ENCODE measurements at regions not wholly inside any gene's neighbourhood (a gene's known extent, or its start where the extent isn't known, plus 50 kb on each side); places are given as distances from the start of the nearest gene placed in this dataset.

GRCh38 chr20:60126975-60127374 is 168.8 kb downstream of the CDH26 start:
- no peak for DNase-seq (ENCODE audit: low spot score)

DNA sequence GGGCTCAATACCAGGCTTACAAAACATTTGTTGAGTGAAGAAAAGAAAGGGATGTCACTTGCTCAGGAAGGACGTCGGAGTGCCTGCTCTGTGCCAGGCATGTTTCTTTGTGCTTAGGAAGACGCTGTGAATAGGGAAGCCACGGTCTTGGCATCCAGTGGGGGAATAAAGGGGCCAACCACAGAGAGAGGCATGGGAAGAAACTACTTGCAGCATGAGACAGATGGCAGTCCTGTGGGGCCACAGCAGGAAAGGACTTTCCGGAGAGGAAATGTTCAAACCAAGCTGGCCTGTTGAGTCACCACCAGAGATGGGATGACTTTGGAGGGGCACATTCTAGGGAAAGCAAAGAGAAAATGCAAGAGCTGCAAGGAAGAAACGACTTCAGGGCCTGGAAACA is 173.2 kb downstream of the CDH26 start:
- DNase-seq (ENCODE audit: low spot score), result no peak

DNA sequence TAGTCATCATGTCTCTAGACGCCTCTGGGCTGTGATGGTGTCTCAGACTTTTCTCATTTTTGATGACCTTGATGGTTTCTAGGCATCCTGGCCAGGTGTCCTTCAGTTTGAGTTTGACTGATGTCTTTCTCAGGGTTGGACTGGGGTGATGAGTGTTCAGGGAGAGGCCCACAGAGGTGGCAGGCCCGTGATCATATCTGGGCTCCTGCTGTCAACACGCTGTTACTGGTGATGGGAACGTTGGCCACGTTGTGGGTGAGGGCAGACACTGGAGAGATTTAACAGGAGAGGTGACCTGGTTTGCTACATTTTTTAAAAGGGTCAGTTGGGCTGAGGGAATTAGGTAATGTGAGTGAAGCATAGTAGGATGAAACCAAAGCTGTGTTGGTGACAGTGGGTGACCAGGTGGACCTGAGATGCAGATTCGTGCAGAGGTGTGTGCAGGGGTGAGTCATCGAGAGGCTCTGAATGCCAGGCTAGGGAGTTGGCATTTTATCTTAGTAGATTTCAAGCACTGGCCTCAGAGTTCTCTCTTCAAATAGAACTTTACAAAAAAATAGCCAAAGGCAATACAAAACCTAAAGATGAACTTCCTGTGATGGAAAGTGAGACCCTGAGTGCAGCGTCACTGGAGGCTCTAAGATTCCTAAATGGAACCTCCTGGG is 174.1 kb downstream of the CDH26 start:
- DNase-seq (ENCODE audit: low spot score), result no peak

DNA sequence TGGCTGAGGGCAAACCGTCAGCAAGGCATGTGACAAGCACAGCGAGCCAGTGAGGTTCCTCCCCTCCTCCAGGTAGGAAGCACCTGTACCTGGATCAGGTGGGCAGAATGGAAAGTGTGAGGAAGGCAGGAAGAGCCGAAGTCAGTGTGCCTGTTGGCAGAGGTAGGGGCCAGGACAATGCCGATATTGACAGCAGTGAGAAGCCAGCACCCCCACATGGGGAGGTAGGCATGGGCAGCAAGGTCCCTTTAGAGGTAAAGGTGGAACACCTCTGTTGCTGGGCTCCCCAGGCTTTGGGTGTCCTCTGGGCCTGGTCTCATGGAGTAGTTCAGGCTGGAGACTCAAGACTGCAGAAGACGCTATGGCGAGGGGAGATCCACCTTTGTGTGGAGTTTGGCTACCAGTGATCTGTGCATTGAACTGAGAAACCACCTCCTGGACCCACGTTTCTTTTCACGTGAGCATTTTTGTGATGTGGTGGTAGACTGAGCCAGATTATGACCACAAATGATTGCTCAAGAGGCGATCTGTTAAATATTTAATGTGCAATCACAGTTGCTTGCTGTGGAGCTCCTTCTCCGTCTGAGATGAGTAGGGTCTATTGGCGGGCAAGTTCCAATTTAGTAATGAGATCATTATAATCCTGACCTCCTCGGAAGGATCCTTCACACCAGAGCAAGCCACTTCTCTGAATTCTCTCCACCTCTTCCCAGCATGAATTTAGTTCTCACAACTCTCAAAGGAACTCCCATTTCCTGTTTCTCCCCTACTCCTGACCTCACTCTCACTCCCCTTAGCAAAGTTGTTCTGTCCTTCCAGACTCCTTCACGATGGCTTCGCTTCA is 174.8 kb downstream of the CDH26 start:
- no peak for DNase-seq (ENCODE audit: low spot score)

DNA sequence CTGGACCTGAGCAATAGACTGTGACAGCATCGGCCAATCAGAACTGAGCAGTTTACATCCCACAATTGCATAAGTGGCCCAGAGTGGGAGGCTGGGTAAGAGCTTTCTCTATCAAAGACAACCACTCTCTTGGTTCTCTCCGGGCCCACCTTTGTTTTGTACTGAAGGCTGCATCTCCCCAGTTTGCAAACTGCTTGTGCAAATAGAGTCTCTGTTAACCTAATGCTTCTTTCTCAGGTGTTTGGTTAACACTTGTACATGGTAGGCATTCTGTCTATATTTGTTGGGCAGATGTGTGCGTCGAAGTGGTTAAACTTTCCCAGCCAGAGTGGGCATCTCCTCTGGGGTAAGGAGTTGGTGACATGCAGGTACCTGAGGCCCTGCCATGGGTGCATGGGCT is 177.1 kb downstream of the CDH26 start:
- no peak for DNase-seq (ENCODE audit: low spot score)

GRCh38 chr20:60136645-60137401 is 178.6 kb downstream of the CDH26 start:
- no peak for DNase-seq (ENCODE audit: low spot score)

DNA sequence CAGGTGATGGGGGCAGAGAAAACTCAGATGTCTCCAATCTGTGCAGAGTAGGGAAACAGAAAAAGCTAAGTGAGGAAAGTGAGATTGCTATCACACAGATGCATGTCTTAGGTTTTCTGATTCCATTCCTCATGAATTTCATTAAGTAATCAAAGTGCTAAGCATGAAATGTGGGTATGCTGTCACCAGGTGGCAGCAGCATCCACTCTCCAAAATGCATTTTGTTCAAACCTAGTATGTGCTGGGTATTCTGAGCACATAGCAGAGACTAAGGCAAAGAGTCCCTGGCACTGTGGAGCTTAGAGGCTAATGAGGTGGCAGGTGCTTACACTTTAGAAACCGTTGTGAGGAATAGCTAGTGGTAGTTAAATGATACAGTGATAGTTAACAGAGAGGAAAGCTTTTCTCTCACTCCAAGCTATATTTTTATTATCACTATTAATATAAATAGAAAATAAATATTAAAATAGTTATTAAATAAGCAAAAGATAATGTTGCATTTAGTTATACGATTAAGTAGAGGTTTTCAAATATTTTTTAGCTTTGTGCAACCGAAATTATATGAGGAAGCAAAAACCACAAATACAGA is 179.5 kb downstream of the CDH26 start:
- DNase-seq (ENCODE audit: low spot score), result no peak

DNA sequence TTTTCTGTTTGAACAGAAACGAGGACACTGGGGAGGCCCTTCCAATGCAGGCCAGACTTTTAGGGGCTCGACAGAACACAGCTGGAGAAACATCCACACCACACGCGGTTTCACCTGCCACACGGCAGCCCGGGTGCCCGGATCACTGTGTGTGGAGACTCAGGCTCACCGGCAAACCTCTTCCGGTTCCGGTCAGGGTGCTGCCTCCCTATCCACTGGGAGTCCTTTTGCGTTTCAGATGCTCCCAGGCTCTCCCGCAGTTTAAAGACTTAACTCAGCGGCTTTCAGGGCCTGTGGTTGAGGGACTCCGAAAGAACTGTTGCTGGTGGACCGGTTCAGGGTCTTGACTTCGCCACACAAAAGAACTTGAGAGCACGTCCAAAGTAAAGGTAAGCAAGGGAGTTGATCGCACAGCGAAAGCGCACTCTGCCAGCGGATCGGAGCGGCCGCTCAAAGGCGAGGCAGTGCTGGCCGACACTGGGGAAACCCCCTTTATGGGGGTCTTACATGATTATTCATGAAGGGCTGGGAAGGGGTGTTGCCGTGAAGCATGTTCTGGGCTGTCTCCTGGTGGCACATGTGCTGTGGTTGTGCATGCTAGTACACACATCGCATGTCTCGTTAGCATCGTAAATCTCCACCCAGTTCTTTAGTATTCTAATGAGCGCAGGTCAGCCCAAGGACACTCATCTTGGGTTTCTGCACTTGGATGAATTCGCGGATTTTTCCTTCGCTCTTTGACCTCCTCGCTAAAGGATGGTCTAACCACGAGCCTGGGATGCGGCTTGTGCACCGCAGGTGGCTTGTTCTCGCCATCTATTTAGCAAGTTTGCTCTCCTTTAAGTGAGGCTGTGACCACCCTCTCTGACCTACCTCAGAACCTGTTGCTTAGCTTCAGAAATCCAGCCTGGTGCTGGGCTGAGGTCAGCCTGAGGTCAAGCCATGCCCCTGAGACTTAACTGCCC is 180.3 kb downstream of the CDH26 start:
- no peak for DNase-seq (ENCODE audit: low spot score)

DNA sequence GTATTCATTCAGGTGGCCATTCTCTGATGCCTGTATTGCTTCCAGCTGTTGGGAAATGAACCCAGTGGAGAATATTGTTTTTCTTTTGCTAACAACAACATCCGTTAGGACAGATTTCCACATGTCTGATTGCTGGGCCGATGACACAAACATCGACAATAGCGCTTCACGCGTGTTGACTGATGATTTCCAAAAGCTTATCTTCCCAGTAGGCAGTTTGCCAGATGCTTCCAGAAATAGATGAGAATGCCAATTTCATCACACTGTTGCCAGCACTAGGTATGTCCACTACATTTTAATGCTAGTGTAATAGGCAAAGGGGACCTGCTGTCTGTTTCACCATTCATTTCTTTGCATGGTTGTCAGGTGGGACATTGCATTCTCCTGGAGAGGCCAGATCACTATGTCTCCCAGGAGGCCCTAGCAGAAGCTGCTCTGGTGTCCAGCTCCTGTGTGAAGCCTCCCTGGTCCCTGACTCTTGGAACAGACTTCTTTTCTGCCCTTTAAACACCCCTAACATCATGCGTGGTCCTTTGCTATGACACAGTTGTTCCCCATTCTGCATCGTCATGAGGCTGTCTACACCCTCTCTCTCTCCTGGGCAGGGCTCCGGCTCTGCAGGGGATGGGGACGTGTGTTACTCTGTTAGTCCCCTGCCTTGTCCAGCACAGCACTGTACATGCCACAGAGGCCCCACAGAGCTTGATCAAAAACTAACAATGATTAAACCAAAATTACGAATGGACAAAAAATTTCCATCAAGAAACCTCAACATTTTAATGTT is 181.6 kb downstream of the CDH26 start:
- DNase-seq (ENCODE audit: low spot score), result no peak

GRCh38 chr20:60142587-60142986 is 184.4 kb downstream of the CDH26 start:
- no peak for DNase-seq (ENCODE audit: low spot score)

GRCh38 chr20:60143261-60143842 is 185.1 kb downstream of the CDH26 start:
- DNase-seq (ENCODE audit: low spot score), result no peak

DNA sequence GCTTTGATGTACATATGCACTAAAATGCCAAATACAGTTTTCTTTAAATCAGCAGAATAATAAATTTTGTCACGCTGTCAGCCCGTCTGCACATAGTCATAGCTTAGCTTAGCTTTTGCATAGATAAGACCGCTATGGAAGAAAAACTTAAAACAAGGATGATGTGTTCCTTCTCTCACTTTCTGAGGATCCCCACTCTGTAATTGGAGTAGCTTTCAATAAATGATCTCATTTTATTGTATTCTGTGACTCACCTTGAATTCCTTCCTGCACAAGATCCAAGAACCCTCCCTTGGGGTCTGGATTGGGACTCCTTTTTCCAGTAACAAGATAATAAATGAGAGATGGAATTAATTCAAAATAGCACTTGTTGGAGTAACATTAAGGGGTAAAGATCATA is 186.2 kb downstream of the CDH26 start:
- no peak for DNase-seq (ENCODE audit: low spot score)

GRCh38 chr20:60144974-60145527 is 186.8 kb downstream of the CDH26 start:
- DNase-seq (ENCODE audit: low spot score), result no peak

DNA sequence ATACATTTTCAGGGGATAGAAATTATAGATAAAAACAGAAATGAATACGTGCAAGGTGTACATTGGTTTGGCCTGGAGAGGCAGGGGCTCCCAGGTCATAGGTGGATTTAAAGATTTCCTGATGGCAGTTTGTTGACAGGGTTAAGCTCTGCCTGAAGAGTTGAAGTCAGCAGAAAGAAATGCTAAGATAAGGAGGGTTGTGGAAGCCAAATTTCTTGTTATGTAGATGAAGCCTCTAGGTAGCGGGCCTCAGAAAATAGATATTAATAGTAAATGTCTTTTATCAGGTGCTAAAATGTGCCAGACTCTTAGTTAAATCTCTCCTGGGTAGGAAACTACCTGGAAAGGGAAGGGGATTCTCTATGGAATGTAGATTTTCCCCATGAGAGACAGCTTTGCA is 188.8 kb downstream of the CDH26 start:
- no peak for DNase-seq (ENCODE audit: low spot score)

DNA sequence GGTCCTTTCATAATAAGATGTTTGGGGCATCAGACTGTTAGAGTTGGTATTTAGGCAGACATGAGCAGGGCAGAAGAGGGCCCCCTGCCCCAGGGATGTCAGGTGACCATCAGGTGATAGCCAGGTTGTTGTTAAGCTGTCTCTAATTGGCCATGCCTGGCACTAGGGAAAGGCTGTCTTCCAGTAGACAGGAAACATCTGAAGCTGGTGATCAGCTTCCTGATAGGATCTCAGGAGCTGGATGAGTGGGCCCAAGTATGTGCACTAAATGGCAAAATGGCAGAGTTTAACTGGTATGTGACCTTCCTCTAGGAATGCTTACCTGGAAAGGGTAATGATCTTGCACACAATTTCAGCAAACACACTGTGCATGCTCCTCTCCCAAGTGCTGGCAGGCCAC is 190.7 kb downstream of the CDH26 start:
- DNase-seq (ENCODE audit: low spot score), result no peak

DNA sequence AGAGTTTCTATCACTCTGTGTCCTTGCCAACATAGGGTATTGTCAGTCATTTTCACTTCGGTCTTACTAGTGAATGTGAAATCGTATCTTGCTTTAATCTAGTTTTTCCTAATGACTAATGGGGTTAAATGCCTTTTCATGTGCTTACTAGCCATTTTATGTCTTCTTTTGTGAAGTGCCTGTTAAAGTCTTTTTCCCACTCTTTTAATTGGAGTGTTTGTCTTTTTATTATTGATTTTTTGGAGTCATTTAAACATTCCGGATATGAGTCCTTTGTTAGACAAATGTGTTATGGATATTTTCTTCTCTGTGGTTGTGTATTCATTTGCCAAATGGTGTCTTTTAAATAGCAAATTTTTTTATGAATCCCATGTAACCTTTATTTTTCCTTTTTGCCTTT is 194.6 kb downstream of the CDH26 start:
- no peak for DNase-seq (ENCODE audit: low spot score)

GRCh38 chr20:60160451-60161145 is 202.4 kb downstream of the CDH26 start:
- no peak for DNase-seq (ENCODE audit: low spot score)

- no peak for DNase-seq (ENCODE audit: low spot score)
These were observed 209.6 kb downstream of the CDH26 start for GRCh38 chr20:60167812-60168211.

GRCh38 chr20:60168963-60169362 is 210.7 kb downstream of the CDH26 start:
- no peak for DNase-seq (ENCODE audit: low spot score)

Data from H4 (cell line).